ENCODE measurements at regions not wholly inside any gene's neighbourhood (a gene's known extent, or its start where the extent isn't known, plus 50 kb on each side); places are given as distances from the start of the nearest gene placed in this dataset.

DNA sequence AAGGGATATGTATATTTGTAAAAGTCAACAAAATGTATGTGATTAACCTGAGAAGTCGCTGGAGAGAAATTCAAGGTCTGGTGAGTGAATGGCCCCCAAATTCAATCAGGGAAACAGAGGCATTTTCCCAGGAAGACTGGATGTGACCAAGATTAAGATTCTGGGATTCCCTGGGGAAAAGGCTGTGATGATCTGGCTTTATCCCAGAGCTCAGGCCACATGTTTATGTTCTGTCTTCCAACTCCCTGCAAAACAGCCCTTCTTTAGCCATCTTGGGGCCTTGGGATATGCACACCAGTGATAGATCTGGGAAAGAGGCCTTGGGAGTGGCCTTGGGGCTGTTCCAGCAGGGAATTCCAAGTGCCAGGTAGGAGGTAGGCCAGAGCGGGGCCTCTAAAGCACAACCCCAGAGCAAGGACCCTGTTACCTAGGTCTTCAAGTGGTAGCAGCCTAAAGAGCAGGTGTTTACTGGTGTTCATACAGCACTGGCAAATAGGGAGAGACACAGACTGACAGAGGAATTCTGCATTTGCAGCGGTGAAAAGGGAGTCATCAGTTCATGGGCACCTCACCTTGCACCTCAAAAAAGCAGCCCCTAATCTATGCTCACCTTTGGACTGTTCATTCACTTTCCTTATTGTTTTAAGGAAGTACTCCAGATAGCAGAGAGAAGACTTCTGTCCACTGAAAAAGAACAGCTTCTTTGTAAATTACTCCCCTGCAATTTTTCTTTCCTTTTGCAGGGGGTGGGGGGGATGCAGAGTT is 312.4 kb downstream of the BUD13 start:
- TF ChIP-seq, protein P1, sequence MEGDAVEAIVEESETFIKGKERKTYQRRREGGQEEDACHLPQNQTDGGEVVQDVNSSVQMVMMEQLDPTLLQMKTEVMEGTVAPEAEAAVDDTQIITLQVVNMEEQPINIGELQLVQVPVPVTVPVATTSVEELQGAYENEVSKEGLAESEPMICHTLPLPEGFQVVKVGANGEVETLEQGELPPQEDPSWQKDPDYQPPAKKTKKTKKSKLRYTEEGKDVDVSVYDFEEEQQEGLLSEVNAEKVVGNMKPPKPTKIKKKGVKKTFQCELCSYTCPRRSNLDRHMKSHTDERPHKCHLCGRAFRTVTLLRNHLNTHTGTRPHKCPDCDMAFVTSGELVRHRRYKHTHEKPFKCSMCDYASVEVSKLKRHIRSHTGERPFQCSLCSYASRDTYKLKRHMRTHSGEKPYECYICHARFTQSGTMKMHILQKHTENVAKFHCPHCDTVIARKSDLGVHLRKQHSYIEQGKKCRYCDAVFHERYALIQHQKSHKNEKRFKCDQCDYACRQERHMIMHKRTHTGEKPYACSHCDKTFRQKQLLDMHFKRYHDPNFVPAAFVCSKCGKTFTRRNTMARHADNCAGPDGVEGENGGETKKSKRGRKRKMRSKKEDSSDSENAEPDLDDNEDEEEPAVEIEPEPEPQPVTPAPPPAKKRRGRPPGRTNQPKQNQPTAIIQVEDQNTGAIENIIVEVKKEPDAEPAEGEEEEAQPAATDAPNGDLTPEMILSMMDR (IDR thresholded peaks at IDR 0.05) = no peak
- no peak for TF ChIP-seq POLR2A (IDR thresholded peaks at IDR 0.05)
